NCI-H1417 treated with DMSO at 0.1 percent for 48 hours (cell line): ENCODE measurements at regions not wholly inside any gene's neighbourhood (a gene's known extent, or its start where the extent isn't known, plus 50 kb on each side); places are given as distances from the start of the nearest gene placed in this dataset.
"Not testable (repeated sequence)": the region's sequence is repeated elsewhere in the genome, so short reads cannot be mapped to it uniquely, and the experiment has no call there.

Source experiments
- DNase-seq: peaks from one replicate; lab custom pipeline; 2025; lab: John Stamatoyannopoulos, UW

DNA sequence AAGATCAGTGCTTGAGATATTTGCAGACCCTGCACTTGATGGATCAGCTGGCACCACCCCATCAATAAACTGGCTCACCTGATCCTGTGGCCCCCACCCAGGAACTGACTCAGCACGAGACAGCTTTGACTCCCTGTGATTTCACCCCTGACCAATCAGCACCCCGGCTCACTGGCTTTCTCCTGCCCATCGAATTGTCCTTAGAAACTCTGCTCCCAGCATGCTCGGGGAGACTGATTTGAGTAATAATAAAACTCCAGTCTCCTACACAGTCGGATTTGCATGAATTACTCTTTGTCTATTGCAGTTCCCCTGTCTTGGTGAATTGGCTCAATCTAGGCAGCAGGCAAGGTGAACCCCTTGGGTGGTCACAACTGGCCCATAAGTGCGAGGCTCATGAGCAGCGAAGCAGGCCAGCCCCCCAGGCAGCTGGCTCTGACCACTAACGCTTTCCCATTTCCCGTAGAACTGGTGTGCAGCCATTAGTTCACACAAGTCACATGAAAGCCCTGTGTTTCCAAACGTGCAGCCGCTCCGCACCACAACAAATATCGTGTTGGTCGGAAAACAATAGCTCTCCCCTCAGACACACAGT lies 79.6 kb downstream of the RSPH3 start:
- DNase-seq, result no peak

DNA sequence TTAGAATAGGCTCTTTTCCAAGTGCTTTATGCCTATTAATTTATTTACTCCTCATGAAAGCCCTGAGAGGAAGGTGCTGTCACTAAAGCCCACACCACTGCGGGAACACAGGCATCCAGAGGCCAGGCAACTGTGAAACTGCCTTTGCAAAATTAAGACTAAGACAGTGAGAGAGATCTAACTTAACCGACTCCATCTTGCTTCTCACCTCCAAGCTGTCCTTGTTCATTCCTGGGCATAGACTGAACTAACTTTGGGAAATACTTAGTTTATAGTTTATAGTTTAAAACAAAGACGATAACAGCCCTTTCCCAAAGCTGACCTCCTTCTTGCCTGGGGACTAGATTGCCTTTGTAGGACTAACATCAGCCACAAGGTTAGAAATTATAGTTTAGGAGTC lies 80.1 kb downstream of the RSPH3 start:
- no peak for DNase-seq

DNA sequence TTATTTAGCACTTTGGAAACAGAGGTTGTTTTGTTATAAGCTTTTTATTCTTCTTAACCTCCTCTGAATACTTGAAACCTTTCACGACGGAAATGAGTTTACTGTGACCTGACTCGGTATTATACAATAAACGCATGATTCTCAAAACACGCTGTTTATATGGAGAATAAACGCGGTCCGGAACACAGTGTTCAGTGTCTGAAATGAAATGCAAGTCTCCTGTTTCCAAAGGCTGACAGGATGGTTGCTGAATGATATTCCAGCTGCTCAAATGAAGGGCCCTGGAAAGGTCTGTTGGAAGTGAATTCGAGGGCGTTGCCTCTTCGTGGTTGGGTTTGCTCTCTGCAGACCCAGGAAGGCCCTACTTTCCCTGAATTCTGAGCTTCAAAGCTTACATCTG lies 83.4 kb downstream of the RSPH3 start:
- DNase-seq, result no peak

DNA sequence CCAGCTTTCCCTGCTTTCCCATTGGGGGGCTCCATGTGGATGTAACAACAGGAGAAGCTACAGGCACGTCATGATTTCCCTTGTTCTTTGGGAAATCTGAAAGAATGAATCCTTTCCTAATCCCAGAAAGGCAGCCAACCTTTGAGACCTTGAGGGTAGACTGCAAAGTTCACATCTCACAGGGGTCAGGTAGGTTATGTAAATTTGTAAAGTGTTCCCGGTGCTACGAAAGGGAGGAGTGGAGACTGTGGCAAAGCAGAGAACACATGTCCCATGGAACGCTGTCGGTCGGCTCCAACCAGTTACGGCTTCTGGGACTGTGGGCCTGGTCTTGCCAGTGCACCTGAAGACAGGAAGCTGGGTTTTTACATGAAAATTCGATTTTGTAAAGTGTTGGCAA lies 85.1 kb downstream of the RSPH3 start:
- DNase-seq, result no peak

DNA sequence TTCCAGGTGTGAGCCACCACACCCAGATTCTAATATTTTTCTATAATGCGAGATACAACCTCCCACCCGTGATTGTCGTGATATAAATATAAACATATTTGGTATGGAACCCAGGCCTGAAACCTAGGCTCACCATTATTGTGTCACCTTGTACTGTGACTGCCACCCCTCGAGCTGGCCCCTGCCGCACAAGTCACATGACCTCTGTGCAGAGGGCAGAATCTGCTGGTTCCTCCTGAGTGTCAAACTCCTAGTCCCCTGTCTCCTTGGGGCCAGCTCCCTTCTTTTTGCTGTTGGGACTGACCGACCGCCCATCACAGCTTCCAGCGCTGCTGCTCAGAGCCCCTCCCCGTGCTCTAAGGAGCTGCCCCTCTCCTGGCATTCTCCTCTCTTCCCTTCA lies 86.4 kb downstream of the RSPH3 start:
- DNase-seq, result no peak

DNA sequence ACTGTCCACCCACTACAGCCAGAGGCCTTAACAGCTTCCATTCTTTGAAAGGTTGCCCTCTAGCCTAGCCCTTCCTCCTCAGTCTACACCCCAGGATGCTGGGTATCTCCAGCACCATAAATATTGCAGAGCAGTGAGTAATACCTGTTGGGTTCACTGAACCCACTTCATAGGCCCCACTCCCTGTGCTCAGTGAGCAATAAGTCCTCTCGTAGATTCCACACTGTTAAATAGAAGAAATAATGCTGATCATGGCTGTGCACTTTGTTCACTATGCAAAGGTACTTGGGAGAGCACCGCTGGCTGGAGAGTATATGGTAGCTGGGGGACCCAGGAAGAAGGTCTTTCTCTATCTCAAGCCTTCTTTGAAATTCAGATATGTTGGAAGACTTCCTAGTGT lies 87.3 kb downstream of the RSPH3 start:
- DNase-seq, result no peak

DNA sequence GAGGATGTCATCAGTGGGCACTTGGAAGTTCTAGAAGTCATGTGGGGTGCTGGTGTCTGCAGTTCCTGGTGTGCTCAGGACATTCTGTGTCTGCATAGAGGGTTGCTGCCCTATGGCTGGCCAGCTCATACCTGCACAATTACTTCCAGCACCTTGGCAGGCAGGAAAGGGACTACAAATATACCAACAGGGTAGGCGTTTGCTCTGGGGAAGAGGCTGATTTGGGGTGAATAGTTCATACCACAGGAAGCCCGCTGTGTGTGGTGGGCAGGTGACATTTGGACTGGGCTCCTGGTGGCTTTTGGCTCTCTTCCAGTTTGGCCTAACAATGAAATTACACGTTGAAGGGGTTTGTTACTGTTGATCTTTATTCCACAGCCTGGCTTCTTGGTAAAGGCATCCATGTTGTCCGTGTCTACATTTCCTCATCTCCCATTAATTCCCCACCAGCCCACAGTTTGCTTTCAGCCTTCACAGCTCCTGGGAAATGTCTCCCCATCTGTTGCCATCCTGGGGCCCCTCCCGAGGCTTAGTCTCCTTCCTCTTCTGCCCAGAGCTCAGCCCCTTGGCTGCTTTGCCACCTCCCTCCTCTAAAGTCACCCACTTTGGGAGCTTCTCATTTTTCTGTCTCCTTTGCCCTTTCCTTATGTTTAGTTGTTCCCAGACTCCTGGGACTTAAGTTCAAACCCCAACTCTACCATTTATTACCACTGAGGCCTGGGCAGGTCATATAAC lies 88.1 kb downstream of the RSPH3 start:
- DNase-seq, result no peak

DNA sequence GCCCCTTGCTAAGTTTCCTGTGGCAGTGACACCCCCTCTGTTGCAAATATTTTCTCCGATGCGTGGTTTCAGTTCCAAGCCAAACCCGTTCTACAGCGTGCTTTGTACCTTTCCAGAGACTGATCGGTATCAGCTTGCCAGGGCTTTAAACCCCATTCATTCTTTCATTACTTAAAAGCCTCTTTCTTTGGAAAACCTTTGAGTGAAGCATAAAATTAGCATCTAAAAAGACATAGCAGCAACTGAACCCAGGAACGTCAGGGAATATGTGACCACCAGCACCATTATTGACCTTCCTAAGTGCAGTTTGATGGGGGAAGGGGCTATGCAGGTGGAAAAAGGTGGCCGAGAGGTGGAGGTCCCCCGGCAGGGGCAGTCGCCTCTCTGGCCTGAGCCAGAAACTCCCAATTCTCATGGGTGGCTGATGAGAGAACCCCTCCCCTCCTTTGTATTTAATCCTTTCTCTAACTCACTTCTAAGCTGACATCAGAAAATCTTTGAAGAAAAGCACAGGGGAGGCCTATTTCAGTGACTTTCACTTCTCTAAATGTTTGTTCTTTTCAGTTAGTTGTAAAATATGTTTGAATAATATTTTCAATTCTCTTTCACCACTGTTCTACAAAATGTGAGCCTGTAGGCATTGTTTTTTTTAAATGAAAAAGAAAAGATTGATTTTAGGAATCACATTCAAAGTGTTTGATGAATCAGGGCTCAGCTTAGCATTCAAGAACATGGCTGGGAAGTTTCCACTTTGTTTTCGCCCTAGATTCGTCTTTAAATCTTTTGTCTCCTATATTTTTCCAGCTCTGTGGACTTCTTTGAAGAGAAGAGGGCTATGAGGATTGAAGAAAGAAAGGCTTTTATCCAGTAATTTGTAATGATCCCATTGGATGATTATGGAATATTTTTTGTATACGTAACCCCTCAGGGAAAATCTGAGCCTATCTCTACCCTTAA lies 89.2 kb downstream of the RSPH3 start:
- no peak for DNase-seq

DNA sequence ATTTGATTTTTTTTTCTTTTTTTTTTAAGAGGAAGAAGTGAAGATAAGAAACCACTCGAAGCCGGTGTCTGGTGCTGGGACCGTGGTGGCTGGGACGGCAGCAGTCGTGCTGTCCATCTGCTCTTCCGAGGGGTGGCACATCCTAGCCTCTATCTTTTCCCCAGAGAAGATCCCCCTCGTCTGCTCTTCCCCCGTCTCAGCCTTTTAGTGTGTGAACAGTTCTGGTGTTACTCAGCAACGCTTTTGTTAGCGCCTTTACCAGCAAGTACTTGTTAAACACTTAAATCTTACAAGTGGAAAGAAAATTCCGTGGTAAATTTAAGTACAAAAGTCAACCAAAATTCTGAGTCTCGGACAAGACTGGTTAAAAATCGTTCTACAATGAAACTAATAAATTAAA lies 90.1 kb downstream of the RSPH3 start:
- no peak for DNase-seq

DNA sequence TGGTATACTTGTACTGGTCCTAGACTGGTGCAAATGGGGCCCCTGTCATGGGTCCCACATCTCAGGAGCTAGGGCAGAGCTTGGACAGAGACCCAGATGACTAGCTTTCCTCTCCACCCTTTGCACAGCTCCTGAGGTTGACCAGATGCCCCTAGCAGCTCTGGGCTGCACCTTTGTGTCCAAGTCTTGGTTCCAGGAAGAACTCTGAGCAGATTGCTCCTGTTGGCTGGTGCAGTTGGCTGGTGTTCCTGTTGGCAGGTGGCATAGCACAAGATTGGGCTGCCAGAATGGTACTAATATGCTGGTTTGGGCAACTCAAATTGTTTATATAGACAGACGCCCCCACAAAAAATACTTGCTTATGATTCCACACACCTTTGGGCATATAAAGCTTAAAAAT lies 89.4 kb upstream of the EZR start:
- no peak for DNase-seq

DNA sequence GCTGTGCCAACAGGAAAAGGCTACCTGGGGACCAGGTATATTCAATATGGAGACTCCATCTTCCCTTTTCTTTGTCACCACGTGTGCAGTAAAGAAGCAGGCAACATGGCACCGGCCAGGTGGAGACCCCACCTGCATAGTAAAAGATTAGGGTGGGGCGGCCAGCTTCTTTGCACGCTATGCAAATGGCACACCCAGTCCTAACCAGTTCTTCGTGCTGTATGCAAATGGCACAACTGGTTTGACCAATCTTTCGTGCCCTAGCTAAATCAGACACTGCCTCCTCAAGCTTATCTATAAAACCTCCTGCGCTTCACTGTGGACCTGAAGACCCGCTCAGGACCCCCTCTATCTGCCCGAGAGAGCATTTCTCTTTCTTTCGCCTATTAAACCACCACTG lies 88.8 kb upstream of the EZR start:
- DNase-seq, result no peak

DNA sequence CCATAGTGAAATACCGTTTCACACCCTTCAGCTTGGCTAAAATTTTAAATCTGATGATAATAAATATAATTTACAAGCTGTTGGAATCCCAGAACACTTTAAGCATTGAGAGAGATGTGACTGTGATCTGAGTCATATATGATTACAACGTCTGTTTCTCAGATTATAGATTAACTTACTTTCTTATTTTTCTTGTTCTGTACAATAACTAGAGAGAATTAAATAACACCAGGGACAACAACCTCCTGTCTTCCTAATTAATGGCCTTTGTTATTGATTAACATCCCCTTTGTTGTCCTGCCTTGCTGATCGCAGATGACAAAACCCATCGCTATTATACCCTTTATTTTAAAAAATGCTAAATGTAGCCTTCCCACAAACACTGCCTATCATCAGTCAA lies 87.8 kb upstream of the EZR start:
- DNase-seq, result no peak

DNA sequence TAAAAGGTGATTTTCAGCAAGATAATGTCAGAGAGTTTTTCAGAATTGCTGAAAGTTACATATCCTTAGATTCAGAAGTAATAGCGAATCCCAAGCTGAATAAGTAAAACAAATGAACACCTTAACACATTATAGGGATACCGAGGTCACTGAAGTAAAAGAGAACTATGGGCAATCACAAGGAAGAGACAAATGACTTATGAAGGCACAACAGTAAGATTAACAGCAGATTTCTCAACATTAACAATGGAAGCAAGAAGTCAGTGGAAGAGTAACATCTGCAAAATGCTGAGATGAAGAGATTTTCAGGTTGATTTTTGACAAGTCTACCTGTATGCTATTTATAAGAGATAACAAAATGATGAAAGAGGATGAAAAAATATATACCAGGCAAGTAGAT lies 86.1 kb upstream of the EZR start:
- no peak for DNase-seq

DNA sequence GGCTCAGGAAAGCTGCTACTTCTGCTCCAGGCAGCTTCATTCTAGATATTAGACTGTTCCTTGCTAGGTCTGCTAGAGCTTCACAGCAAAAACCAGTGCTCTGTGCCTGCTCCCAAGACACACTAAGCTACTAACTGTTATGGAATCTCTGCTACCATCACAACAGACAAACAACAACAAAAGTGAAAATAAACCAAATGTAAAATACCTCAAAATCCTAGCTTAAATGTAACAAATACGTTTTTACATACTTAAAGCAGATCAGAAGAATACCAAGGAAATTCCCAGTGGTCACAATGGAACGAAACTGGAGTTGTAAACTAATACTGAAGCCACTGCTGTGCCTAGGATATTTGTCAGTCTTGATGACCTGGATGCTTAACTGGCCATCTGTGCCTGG lies 84.6 kb upstream of the EZR start:
- DNase-seq, result no peak

DNA sequence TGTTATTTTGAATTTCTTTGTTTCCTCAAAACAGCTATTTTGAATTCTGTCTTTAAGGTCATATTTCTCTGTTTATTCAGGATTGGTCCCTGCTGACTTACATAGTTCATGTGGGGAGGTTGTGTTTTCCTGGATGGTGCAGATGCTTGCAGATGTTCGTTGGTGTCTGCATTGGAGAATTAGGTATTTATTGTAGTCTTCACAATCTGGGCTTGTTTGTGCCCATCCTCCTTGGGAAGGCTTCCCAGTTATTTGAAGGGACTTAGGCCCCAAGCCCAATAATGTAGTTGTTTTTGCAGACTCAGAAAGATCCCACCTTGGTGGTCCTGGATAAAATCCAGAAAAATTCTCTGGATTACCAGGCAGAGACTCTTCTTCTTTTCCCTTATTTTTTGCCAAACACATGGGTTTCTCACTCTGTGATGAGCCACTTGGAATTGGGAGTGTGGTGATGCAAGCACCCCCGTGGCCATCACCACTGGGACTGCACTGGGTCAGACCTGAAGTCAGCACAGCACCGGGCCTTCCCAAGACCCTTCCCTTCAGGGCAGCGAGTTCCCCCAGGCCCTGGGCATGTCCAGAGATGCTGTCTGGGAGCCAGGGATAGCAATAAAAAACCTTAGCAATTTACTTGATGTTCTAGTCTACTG lies 81.6 kb upstream of the EZR start:
- no peak for DNase-seq

DNA sequence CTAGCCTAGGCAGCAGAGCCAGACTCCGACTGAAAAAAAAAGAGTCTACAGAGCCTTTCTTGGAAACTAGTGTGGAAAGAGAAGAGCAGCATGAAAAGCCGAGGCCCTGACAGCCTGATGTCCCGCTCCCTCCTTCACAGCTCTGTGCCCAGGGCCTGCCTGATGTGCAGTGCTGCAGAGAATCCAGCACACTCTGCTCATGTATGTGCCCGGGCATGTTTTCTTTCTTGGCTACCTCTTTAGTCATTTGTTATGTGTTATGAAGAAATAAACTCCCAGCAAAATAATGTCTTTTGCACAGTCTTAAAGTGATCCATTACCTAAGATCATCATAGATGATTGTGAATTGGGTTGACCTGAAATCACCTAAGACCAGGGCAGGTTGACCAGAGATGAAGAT lies 78.1 kb upstream of the EZR start:
- no peak for DNase-seq

DNA sequence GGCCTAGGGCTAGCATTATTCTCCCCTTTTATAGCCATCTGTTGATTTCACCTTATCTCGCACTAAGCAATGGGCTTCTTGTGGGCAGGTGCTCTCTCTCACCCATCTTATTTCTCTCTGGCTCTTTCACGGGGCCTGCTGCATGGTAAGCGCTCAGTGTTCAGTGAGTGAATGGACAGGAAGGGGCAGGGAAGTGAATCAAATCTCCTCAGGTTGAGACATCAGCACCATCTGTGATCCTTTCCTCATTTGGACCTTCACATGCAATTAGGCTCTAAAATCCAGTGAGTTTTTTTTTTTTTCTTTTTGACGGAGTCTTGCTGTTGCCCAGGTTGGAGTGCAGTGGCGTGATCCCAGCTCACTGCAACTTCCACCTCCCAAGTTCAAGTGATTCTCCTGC lies 76.5 kb upstream of the EZR start:
- no peak for DNase-seq

DNA sequence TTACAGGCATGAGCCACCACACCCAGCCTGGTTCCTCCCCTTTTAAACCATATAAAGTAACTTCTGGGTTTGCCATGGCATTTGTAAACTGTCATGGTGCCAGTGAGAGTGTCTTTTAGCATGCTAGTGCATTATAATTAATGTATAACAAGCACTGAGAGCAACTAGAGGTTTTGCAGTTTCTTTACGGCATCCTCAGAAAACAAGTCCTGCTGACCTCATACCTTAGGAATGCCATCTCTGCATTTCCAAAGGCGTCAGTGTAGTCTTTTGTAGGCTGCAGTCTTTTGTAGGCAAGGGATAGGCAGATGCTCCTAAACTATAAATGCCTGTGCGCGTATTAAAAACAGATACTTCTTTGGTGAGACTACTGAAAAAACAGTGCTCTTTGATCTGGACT lies 75.0 kb upstream of the EZR start:
- no peak for DNase-seq

DNA sequence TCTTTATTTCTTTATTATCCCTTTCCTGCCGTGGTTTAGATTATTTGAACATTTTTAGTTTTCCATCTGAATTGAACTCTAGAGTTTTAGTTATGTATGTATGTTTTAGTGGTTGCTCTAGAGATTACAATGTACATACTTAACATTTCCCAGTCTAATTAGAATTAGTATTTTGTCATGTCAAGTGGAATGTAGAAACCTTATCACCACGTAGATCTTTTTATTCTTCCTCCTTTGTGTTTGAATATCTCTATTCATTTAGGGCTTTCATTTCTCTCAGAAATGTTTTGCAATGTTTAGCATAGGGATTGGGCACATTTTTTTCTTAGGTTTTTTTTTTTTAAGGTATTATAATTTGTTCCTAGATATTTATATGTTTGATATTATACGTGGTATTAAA lies 73.1 kb upstream of the EZR start:
- no peak for DNase-seq

DNA sequence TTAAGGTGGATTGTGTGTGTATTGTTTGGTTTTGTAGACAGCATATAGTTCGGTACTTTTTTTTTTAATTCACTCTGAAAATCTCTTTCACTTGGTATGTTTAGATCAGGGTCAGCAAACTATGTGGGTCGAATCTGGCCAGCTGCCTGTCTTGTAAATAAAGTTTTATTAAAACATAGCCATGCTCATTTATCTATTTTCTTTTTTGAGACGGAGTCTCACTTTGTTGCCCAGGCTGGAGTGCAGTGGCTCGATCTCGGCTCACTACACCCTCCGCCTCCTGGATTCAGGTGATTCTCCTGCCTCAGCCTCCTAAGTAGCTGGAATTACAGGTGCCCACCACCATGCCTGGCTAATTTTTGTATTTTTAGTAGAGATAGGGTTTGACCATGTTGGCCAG lies 72.4 kb upstream of the EZR start:
- not testable (repeated sequence) for DNase-seq

DNA sequence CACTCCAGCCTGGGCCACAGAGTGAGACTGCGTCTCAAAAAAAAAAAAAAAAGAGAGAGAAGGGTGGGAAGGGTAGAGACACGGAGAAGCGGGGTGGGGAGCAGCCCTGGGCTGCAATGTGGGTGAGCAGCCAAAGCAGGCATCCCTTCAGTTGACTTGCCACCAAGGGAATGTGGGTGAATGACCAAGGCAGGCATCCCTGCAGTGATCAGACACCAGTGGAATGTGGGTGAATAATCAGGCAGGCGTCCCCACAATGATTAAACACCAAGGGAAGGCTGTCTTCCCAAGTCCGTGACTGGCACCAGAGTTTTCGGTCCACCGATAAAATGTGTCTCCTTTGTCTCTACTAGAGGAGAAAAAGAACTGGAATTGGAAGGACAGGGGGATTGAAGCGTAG lies 69.0 kb upstream of the EZR start:
- not testable (repeated sequence) for DNase-seq

DNA sequence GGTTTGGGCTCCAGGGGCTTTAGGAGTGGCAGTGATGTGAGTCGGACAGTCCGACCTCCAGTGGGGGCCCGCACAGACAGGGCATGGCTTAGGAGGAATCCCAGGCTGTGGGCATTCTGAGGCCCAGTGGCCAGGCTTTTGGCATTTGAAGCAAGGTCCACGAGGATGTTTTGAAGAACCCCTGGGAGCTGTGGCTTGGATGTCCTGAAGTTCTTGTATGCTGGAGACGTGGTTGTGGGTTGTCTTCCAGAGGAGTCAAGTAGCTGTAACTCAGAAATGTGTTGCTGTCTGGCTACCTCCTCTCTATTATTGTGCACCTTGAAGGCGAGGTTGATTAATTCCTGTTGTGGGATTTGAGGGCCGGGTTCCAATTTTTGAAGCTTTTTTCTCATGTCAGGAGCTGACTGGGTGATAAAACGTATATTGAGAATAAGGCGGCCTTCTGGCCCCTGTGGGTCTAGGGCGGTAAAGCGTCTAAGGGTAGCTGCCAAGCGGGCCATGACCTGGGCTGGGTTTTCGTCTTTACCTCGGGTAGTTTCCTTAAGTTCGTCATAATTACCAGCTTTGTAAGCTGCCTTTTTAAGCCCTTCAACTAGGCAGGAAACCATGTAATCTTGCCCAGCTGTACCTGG lies 67.3 kb upstream of the EZR start:
- DNase-seq, result not testable (repeated sequence)
